ENCODE measurements at regions not wholly inside any gene's neighbourhood (a gene's known extent, or its start where the extent isn't known, plus 50 kb on each side); places are given as distances from the start of the nearest gene placed in this dataset.

GRCh38 chr10:121127151-121127906 is 276.2 kb downstream of the WDR11 start (continued):
- TF ChIP-seq REST (IDR thresholded peaks at IDR 0.05; ENCODE audit: low read depth, low read length) (no peak), KDM1A (IDR thresholded peaks at IDR 0.05; ENCODE audit: borderline replicate concordance) (no peak), SRF (IDR thresholded peaks at IDR 0.05; ENCODE audit: low read depth in 2 of 2, low read length in 2 of 2) (no peak)

- CTCF ChIA-PET = interaction anchor here (0.7 kb wide), 1 partner anchor 265 kb away, joined by 3 read pairs; no protein-coding TSS in a partner anchor
- TF ChIP-seq KDM1A (IDR thresholded peaks at IDR 0.05; ENCODE audit: borderline replicate concordance) (no peak), TARDBP (IDR thresholded peaks at IDR 0.05; ENCODE audit: borderline replicate concordance) (no peak), ELK1 (IDR thresholded peaks at IDR 0.05; ENCODE audit: low read depth, low read length) (no peak), ATF7 (IDR thresholded peaks at IDR 0.05; ENCODE audit: low read depth) (no peak), CBFB (IDR thresholded peaks at IDR 0.05; ENCODE audit: low read depth) (no peak), E4F1 (IDR thresholded peaks at IDR 0.05; ENCODE audit: borderline replicate concordance, partially characterized antibody) (no peak), BMI1 (IDR thresholded peaks at IDR 0.05; ENCODE audit: borderline replicate concordance) (no peak), IRF4 (IDR thresholded peaks at IDR 0.05; ENCODE audit: low read depth, low read length) (no peak), HCFC1 (IDR thresholded peaks at IDR 0.05; ENCODE audit: low read length) (no peak), ZNF274 (IDR thresholded peaks at IDR 0.05; ENCODE audit: insufficient read depth, insufficient read length) (no peak)
- no peaks in the 10 kb centered on the region; a peak in 1 of 4 replicates for H3K27me3 ChIP-seq (replicated peaks in 1 of 2; ENCODE audit: control insufficient read depth in 2 of 2, insufficient read depth in 2 of 2, low read length in 1 of 2)
- in situ Hi-C loops (cut with MboI) = no loop called here
- BruUV-seq (replicated peaks) = no TSS peak
- H4K20me1 ChIP-seq (ENCODE audit: control insufficient read depth, insufficient read depth) = no peaks in the 10 kb centered on the region
- DNase-seq (ENCODE audit: low read depth, low spot score) = no peak
- H3K4me1 ChIP-seq (ENCODE audit: control insufficient read depth, insufficient read depth, low read length) = no peaks in the 10 kb centered on the region
- no peak for ATAC-seq
- intact Hi-C loops (cut with micrococcal nuclease; ENCODE audit: unreplicated experiment) = no loop called here
- no peaks in the 10 kb centered on the region for H3K9me3 ChIP-seq (replicated peaks; ENCODE audit: control insufficient read depth, insufficient read depth, low read length)
- WGBS (ENCODE audit: insufficient coverage, insufficient replicate concordance, low lambda C conversion rate, missing lambda C conversion rate) = 30% methylated on average over 10 of the region's 10 CpGs
- POLR2A ChIA-PET = no interaction called here
- H3K27ac ChIP-seq (ENCODE audit: control insufficient read depth, insufficient read depth) = no peak overlapping the region
- no peak overlapping the region for H2AFZ ChIP-seq (ENCODE audit: control insufficient read depth, low read depth, low read length)
- FAIRE-seq = no peak
- no peak overlapping the region for H3K4me2 ChIP-seq (ENCODE audit: control insufficient read depth, insufficient read depth)
- no peak overlapping the region for H3K9ac ChIP-seq (ENCODE audit: control insufficient read depth, insufficient read depth, low read length)
- no peaks in the 10 kb centered on the region for H3K79me2 ChIP-seq (ENCODE audit: control insufficient read depth, insufficient read depth, low read length)
- RAD21 ChIA-PET (ENCODE audit: unreplicated experiment) = no interaction called here
- no peaks in the 10 kb centered on the region for H3K36me3 ChIP-seq (ENCODE audit: control insufficient read depth in 2 of 2, insufficient read depth in 2 of 2, low read length in 1 of 2)
- no peak overlapping the region for H3K4me3 ChIP-seq
- SMC1A ChIA-PET (ENCODE audit: uncharacterized antibody, unreplicated experiment) = interaction anchor here (0.8 kb wide), 1 partner anchor 15 kb away, joined by 3 read pairs; no protein-coding TSS in a partner anchor
Observed at GRCh38 chr10:121128164-121128563, 277.0 kb downstream of the WDR11 start.

All from GM12878 (cell line).